ENCODE measurements at regions not wholly inside any gene's neighbourhood (a gene's known extent, or its start where the extent isn't known, plus 50 kb on each side); places are given as distances from the start of the nearest gene placed in this dataset.
A peak's percentile ranks its signal among the peaks of the same experiment; 100 is the strongest.

DNA sequence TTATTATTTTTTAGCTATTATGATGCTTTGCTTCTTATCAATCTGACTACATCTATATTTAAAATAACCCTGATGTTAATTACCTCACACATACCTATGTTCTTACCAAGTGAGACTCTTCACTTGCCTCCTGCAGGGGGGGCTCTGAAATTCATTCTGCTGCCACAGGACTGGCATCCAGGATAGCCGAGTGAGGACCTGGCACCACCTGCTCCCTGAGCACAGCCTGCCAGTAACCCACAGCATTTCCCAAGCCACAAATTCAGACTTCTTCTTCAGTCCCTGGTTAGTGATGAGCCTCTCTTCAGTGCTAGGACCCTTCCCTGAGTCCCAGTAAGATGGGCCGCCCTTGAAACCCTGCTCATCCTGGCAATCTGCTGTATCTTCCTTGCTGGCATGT, 296.5 kb upstream of the PLXNA2 start:
- TF ChIP-seq, protein P1, sequence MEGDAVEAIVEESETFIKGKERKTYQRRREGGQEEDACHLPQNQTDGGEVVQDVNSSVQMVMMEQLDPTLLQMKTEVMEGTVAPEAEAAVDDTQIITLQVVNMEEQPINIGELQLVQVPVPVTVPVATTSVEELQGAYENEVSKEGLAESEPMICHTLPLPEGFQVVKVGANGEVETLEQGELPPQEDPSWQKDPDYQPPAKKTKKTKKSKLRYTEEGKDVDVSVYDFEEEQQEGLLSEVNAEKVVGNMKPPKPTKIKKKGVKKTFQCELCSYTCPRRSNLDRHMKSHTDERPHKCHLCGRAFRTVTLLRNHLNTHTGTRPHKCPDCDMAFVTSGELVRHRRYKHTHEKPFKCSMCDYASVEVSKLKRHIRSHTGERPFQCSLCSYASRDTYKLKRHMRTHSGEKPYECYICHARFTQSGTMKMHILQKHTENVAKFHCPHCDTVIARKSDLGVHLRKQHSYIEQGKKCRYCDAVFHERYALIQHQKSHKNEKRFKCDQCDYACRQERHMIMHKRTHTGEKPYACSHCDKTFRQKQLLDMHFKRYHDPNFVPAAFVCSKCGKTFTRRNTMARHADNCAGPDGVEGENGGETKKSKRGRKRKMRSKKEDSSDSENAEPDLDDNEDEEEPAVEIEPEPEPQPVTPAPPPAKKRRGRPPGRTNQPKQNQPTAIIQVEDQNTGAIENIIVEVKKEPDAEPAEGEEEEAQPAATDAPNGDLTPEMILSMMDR (IDR thresholded peaks at IDR 0.05), result peak; percentile 12; the same call in 1 of the 2 replicates
- no peak for TF ChIP-seq ZFX (IDR thresholded peaks at IDR 0.05; ENCODE audit: borderline replicate concordance)
